ENCODE measurements at regions not wholly inside any gene's neighbourhood (a gene's known extent, or its start where the extent isn't known, plus 50 kb on each side); places are given as distances from the start of the nearest gene placed in this dataset.

GRCh38 chr6:152905551-152906299 lies 77.1 kb downstream of the FBXO5 start:
- no peak overlapping the region for H3K4me2 ChIP-seq
- no peak for TF ChIP-seq CTCF (conservative IDR thresholded peaks at IDR 0.05)
- TF ChIP-seq EZH2 (IDR thresholded peaks at IDR 0.05; ENCODE audit: low read depth) = no peak
- no TSS peak for BruUV-seq (replicated peaks)
- no peak overlapping the region for H3K27ac ChIP-seq
- ChIA-PET CTCF (no interaction called here), POLR2A (ENCODE audit: unreplicated experiment) (no interaction called here)
- no peak overlapping the region for H2AFZ ChIP-seq
- H3K4me3 ChIP-seq = no peak overlapping the region
- H3K27me3 ChIP-seq (ENCODE audit: insufficient read depth, low read depth) = no peaks in the 10 kb centered on the region
- no peaks in the 10 kb centered on the region for H3F3A ChIP-seq (ENCODE audit: insufficient read depth, low read depth)
- no peaks in the 10 kb centered on the region for H3K36me3 ChIP-seq (ENCODE audit: low read depth)
- H3K9me2 ChIP-seq (ENCODE audit: insufficient read depth) = no peaks in the 10 kb centered on the region
- peaks cover 9% of the 10 kb centered on the region; the same call in 1 of the 2 replicates for H3K4me1 ChIP-seq (replicated peaks; ENCODE audit: insufficient read depth)
- 0 out of 2 replicates have a peak, but pooled peaks cover 8% of the 10 kb centered on the region for H3K9me3 ChIP-seq (ENCODE audit: insufficient read depth, low read depth)
- DNase-seq = no peak
- H4K20me1 ChIP-seq (ENCODE audit: insufficient read depth) = no peaks in the 10 kb centered on the region
- intact Hi-C loops (cut with micrococcal nuclease; ENCODE audit: unreplicated experiment) = no loop called here
- H3K79me2 ChIP-seq (ENCODE audit: low read depth) = no peaks in the 10 kb centered on the region

DNA sequence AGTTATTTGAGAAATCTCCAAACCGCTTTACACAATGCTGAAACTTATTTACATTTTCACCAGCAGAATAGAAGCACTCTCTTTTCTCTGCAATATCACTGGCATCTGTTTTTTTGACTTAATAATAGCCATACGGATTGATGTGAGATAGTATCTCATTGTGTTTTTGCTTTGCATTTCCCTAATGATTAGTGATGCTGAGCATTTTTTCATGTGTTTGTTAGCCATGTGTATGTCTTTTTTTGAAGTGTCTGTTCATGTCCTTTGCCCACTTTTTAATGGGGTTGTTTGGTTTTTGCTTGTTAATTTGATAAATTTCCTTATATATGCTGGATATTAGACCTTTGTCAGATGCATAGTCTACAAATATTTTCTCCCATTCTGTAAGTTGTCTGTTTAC lies 73.6 kb downstream of the FBXO5 start:
- Histone ChIP-seq H3K9me2 (ENCODE audit: insufficient read depth) (no peaks in the 10 kb centered on the region), H3K4me1 (replicated peaks; ENCODE audit: insufficient read depth) (peaks cover 9% of the 10 kb centered on the region; the same call in 1 of the 2 replicates), H3K9me3 (ENCODE audit: insufficient read depth, low read depth) (peaks cover 14% of the 10 kb centered on the region; the same call in 1 of the 2 replicates), H4K20me1 (ENCODE audit: insufficient read depth) (no peaks in the 10 kb centered on the region), H3K4me2 (no peak overlapping the region), H3K27me3 (ENCODE audit: insufficient read depth, low read depth) (no peaks in the 10 kb centered on the region), H3K27ac (no peak overlapping the region), H3K79me2 (ENCODE audit: low read depth) (no peaks in the 10 kb centered on the region), H3K4me3 (no peak overlapping the region), H3K36me3 (ENCODE audit: low read depth) (no peaks in the 10 kb centered on the region), H3F3A (ENCODE audit: insufficient read depth, low read depth) (no peaks in the 10 kb centered on the region), H2AFZ (no peak overlapping the region)
- no TSS peak for BruUV-seq (replicated peaks)
- CTCF ChIA-PET = no interaction called here
- TF ChIP-seq EZH2 (IDR thresholded peaks at IDR 0.05; ENCODE audit: low read depth) (no peak), CTCF (conservative IDR thresholded peaks at IDR 0.05) (no peak)
- POLR2A ChIA-PET (ENCODE audit: unreplicated experiment) = no interaction called here
- DNase-seq = no peak
- intact Hi-C loops (cut with micrococcal nuclease; ENCODE audit: unreplicated experiment) = no loop called here

- Histone ChIP-seq H3F3A (ENCODE audit: insufficient read depth, low read depth) (no peaks in the 10 kb centered on the region), H3K79me2 (ENCODE audit: low read depth) (no peaks in the 10 kb centered on the region), H3K4me3 (no peak overlapping the region), H3K27ac (no peak overlapping the region), H3K4me2 (no peak overlapping the region), H3K27me3 (ENCODE audit: insufficient read depth, low read depth) (no peaks in the 10 kb centered on the region), H3K36me3 (ENCODE audit: low read depth) (no peaks in the 10 kb centered on the region), H3K9me3 (ENCODE audit: insufficient read depth, low read depth) (peaks cover 6% of the 10 kb centered on the region; the same call in 1 of the 2 replicates), H3K4me1 (replicated peaks; ENCODE audit: insufficient read depth) (no peaks in the 10 kb centered on the region), H4K20me1 (ENCODE audit: insufficient read depth) (no peaks in the 10 kb centered on the region), H2AFZ (no peak overlapping the region), H3K9me2 (ENCODE audit: insufficient read depth) (no peaks in the 10 kb centered on the region)
- ChIA-PET CTCF (no interaction called here), POLR2A (ENCODE audit: unreplicated experiment) (no interaction called here)
- no TSS peak for BruUV-seq (replicated peaks)
- TF ChIP-seq EZH2 (IDR thresholded peaks at IDR 0.05; ENCODE audit: low read depth) (no peak), CTCF (conservative IDR thresholded peaks at IDR 0.05) (no peak)
- intact Hi-C loops (cut with micrococcal nuclease; ENCODE audit: unreplicated experiment) = no loop called here
- no peak for DNase-seq
Measured at GRCh38 chr6:152916035-152916434, 66.8 kb downstream of the FBXO5 start.
